GM12878 (cell line): ENCODE measurements at regions not wholly inside any gene's neighbourhood (a gene's known extent, or its start where the extent isn't known, plus 50 kb on each side); places are given as distances from the start of the nearest gene placed in this dataset.

ENCODE experiments used
- ATAC-seq: fragments of 200-7000 bp; cut with Tn5 transposase; 3 replicates; pipeline ENCODE4 v1.9.1; 2020; ENCODE audit warnings: mild to moderate bottlenecking, moderate library complexity
- BruUV-seq: library from RNA; stranded (reverse); fragments of 400-500 nt; replicated peaks from 2 replicates; lab custom pipeline; 2021; lab: Mats Ljungman, UMichigan
- CTCF ChIA-PET: fragments of 300-600 bp; sonication (Branson Sonifier 250); formaldehyde crosslinking; extraction: SDS; loops from one replicate; lab custom pipeline; 2021; ENCODE audit warnings: inconsistent platforms; lab: Yijun Ruan, JAX
- POLR2A ChIA-PET: fragments of 350-600 bp; formaldehyde crosslinking; extraction: SDS; loops from one replicate; lab custom pipeline; 2021; ENCODE audit warnings: inconsistent platforms; lab: Charles Lee
- RAD21 ChIA-PET: fragments of 300-600 bp; sonication (Branson Sonifier 250); formaldehyde crosslinking; loops from one replicate; lab custom pipeline; 2023; ENCODE audit warnings: antibody characterized with exemption; ENCODE audit not compliant: unreplicated experiment; lab: Charles Lee
- SMC1A ChIA-PET: fragments of 300-600 bp; sonication (Branson Sonifier 250); formaldehyde crosslinking; loops from one replicate; lab custom pipeline; 2023; ENCODE audit not compliant: unreplicated experiment, uncharacterized antibody; lab: Charles Lee
- DNase-seq: peaks from one replicate; pipeline ENCODE4 v3.0.0-alpha.2; 2011; ENCODE audit warnings: low read depth, low spot score
- FAIRE-seq: peaks from 3 replicates; lab custom pipeline; 2011; peaks lifted over from hg19 to GRCh38; lab: Jason Lieb, UNC
- H2AFZ ChIP-seq: 2 replicates; pipeline ENCODE4 v1.6.0; 2011; ENCODE audit warnings: low read depth, low read length, control low read depth; ENCODE audit not compliant: control insufficient read depth
- H3K27ac ChIP-seq: 2 replicates; pipeline ENCODE4 v1.5.1; 2011; ENCODE audit warnings: control low read depth; ENCODE audit not compliant: control insufficient read depth, insufficient read depth
- H3K27me3 ChIP-seq, 2 experiments: replicated peaks in 1 of 2; 2 replicates each; pipeline versions ENCODE4 v1.6.0 to v1.6.1; 2011; ENCODE audit warnings: low read length in 1 of 2; ENCODE audit not compliant: control insufficient read depth in 2 of 2, insufficient read depth in 2 of 2
- H3K36me3 ChIP-seq, 2 experiments: 2 replicates each; pipeline ENCODE4 v1.5.1; 2011; ENCODE audit warnings: low read length in 1 of 2; ENCODE audit not compliant: control insufficient read depth in 2 of 2, insufficient read depth in 2 of 2
- H3K4me1 ChIP-seq: 2 replicates; pipeline ENCODE4 v1.6.1; 2011; ENCODE audit warnings: mild to moderate bottlenecking, low read length, moderate library complexity, mixed read lengths; ENCODE audit not compliant: control insufficient read depth, insufficient read depth
- H3K4me2 ChIP-seq: 2 replicates; pipeline ENCODE4 v1.6.0; 2011; ENCODE audit warnings: control low read depth; ENCODE audit not compliant: control insufficient read depth, insufficient read depth
- H3K4me3 ChIP-seq: fragments of 200-600 bp; sonication (generic); 2 replicates; pipeline ENCODE4 v1.5.1; 2016
- H3K79me2 ChIP-seq: 2 replicates; pipeline ENCODE4 v1.6.0; 2011; ENCODE audit warnings: low read length; ENCODE audit not compliant: control insufficient read depth, insufficient read depth
- H3K9ac ChIP-seq: 2 replicates; pipeline ENCODE4 v1.8.0; 2011; ENCODE audit warnings: low read length, control low read depth, mixed read lengths; ENCODE audit not compliant: control insufficient read depth, insufficient read depth
- H3K9me3 ChIP-seq: replicated peaks from 3 replicates; pipeline ENCODE4 v1.5.1; 2011; ENCODE audit warnings: mild to moderate bottlenecking, low read length; ENCODE audit not compliant: control insufficient read depth, insufficient read depth
- H4K20me1 ChIP-seq: 2 replicates; pipeline ENCODE4 v1.6.0; 2011; ENCODE audit not compliant: control insufficient read depth, insufficient read depth
- ESRRA ChIP-seq: IDR thresholded peaks from 2 replicates; pipeline ENCODE4 v1.6.1; 2012; ENCODE audit warnings: mild to moderate bottlenecking, low read length, improper control_type of control experiment
- WGBS: methylation state at CpG from one replicate; pipeline ENCODE4 v1.1.6; 2016; ENCODE audit warnings: low lambda C conversion rate; ENCODE audit not compliant: insufficient replicate concordance, insufficient coverage; ENCODE audit errors: missing lambda C conversion rate; 5-methylcytosine and 5-hydroxymethylcytosine counted together
- in situ Hi-C: fragments of 300-500 bp; cut with MboI; formaldehyde crosslinking; loops from 9 replicates; pipeline ENCODE4 v1.14.3; 2018; ENCODE audit warnings: mixed read lengths
- intact Hi-C: fragments of 100-400 bp; cut with micrococcal nuclease; formaldehyde crosslinking; loops from one replicate; pipeline ENCODE4 v1.14.2; 2022; ENCODE audit not compliant: unreplicated experiment
- TF ChIP-seq, protein P1 (sequence below): fragments of 450-650 bp; IDR thresholded peaks from 2 replicates; pipeline ENCODE4 v1.6.1; 2017; ENCODE audit warnings: mild to moderate bottlenecking, moderate library complexity
- TF ChIP-seq, protein P2 (sequence below): fragments of 150-350 bp; IDR thresholded peaks from 2 replicates; pipeline ENCODE4 v1.6.1; 2016; ENCODE audit warnings: low read depth, low read length

DNA sequence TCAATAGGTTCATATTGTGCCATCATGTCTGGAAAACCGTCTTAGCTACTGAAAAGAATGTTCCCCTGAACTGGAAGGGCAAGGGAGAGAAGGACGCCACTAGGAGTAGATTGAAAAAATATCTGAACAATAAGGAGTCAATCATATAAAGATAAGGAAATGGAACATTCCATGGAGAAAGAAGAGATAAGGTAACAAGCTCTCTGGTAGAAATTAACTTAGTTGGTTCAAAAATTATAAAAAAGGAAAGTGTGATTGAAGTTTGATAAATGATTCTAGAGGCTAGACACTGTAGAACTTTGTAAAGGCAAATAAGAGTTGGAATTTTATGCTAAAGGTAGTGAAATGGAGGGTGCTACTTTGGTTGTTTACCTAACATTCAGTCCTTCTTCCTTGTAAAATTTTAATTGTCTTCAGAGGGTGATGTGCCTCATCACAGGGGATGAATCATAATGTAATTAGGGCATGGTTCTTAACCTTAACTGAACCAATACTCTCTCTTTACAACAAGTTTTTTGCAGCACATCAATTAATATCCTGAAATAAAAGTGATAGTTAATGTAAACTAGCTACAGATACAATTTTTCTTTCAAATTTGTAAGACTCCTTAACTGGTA, 135.5 kb downstream of the GPX5 start:
- ChIA-PET CTCF (interaction anchor here (0.6 to 0.9 kb wide), 2 partner anchors 56 to 315 kb away, joined by 3 to 4 read pairs; no protein-coding TSS in a partner anchor), POLR2A (no interaction called here), SMC1A (interaction anchor here (1.1 kb wide), 1 partner anchor 68 kb away, joined by 3 read pairs; no protein-coding TSS in a partner anchor), RAD21 (no interaction called here)
- peaks cover 2 to 5% of the 10 kb centered on the region in 2 experiments; a peak in 1 of 4 replicates for H3K27me3 ChIP-seq
- ATAC-seq (no peak), DNase-seq (no peak), FAIRE-seq (no peak)
- no peak overlapping the region for H3K9ac ChIP-seq
- H3K4me1 ChIP-seq, result no peaks in the 10 kb centered on the region
- no peak overlapping the region for H3K27ac ChIP-seq
- H4K20me1 ChIP-seq, result no peaks in the 10 kb centered on the region
- H3K9me3 ChIP-seq, result no peaks in the 10 kb centered on the region
- no peaks in the 10 kb centered on the region for H3K36me3 ChIP-seq
- in situ Hi-C loops, result no loop called here
- no peaks in the 10 kb centered on the region for H3K79me2 ChIP-seq
- BruUV-seq, result no TSS peak
- no peak overlapping the region for H2AFZ ChIP-seq
- TF ChIP-seq, protein P1, sequence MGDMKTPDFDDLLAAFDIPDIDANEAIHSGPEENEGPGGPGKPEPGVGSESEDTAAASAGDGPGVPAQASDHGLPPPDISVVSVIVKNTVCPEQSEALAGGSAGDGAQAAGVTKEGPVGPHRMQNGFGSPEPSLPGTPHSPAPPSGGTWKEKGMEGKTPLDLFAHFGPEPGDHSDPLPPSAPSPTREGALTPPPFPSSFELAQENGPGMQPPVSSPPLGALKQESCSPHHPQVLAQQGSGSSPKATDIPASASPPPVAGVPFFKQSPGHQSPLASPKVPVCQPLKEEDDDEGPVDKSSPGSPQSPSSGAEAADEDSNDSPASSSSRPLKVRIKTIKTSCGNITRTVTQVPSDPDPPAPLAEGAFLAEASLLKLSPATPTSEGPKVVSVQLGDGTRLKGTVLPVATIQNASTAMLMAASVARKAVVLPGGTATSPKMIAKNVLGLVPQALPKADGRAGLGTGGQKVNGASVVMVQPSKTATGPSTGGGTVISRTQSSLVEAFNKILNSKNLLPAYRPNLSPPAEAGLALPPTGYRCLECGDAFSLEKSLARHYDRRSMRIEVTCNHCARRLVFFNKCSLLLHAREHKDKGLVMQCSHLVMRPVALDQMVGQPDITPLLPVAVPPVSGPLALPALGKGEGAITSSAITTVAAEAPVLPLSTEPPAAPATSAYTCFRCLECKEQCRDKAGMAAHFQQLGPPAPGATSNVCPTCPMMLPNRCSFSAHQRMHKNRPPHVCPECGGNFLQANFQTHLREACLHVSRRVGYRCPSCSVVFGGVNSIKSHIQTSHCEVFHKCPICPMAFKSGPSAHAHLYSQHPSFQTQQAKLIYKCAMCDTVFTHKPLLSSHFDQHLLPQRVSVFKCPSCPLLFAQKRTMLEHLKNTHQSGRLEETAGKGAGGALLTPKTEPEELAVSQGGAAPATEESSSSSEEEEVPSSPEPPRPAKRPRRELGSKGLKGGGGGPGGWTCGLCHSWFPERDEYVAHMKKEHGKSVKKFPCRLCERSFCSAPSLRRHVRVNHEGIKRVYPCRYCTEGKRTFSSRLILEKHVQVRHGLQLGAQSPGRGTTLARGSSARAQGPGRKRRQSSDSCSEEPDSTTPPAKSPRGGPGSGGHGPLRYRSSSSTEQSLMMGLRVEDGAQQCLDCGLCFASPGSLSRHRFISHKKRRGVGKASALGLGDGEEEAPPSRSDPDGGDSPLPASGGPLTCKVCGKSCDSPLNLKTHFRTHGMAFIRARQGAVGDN, result no peak
- no peak for TF ChIP-seq ESRRA
- TF ChIP-seq, protein P2, sequence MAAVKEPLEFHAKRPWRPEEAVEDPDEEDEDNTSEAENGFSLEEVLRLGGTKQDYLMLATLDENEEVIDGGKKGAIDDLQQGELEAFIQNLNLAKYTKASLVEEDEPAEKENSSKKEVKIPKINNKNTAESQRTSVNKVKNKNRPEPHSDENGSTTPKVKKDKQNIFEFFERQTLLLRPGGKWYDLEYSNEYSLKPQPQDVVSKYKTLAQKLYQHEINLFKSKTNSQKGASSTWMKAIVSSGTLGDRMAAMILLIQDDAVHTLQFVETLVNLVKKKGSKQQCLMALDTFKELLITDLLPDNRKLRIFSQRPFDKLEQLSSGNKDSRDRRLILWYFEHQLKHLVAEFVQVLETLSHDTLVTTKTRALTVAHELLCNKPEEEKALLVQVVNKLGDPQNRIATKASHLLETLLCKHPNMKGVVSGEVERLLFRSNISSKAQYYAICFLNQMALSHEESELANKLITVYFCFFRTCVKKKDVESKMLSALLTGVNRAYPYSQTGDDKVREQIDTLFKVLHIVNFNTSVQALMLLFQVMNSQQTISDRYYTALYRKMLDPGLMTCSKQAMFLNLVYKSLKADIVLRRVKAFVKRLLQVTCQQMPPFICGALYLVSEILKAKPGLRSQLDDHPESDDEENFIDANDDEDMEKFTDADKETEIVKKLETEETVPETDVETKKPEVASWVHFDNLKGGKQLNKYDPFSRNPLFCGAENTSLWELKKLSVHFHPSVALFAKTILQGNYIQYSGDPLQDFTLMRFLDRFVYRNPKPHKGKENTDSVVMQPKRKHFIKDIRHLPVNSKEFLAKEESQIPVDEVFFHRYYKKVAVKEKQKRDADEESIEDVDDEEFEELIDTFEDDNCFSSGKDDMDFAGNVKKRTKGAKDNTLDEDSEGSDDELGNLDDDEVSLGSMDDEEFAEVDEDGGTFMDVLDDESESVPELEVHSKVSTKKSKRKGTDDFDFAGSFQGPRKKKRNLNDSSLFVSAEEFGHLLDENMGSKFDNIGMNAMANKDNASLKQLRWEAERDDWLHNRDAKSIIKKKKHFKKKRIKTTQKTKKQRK, result no peak
- 11% methylated on average over 2 of the region's 2 CpGs for WGBS
- H3K4me2 ChIP-seq, result no peak overlapping the region
- H3K4me3 ChIP-seq, result no peak overlapping the region
- intact Hi-C loops, result no loop called here
